Chondrocyte (in vitro differentiated cells): ENCODE measurements at regions not wholly inside any gene's neighbourhood (a gene's known extent, or its start where the extent isn't known, plus 50 kb on each side); places are given as distances from the start of the nearest gene placed in this dataset.
"Not testable (repeated sequence)": the region's sequence is repeated elsewhere in the genome, so short reads cannot be mapped to it uniquely, and the experiment has no call there.

Experiments used
- DNase-seq: peaks from one replicate; pipeline ENCODE4 v3.0.0; 2021; ENCODE audit warnings: mixed read lengths, low spot score
- H3K27ac Mint-ChIP-seq: one replicate; pipeline ENCODE4 v1.8.0; 2021; ENCODE audit warnings: mild to moderate bottlenecking, moderate library complexity, mixed read lengths; ENCODE audit not compliant: unreplicated experiment
- H3K27me3 Mint-ChIP-seq: 2 replicates; pipeline ENCODE4 v1.8.0; 2021; ENCODE audit warnings: low read depth, mixed read lengths
- H3K36me3 Mint-ChIP-seq: 2 replicates; pipeline ENCODE4 v1.8.0; 2021; ENCODE audit warnings: low read depth, mixed read lengths
- H3K4me1 Mint-ChIP-seq: 2 replicates; pipeline ENCODE4 v1.8.0; 2021; ENCODE audit warnings: low read depth, mild to moderate bottlenecking, mixed read lengths
- H3K4me3 Mint-ChIP-seq: one replicate; pipeline ENCODE4 v1.8.0; 2021; ENCODE audit warnings: mild to moderate bottlenecking, moderate library complexity, mixed read lengths; ENCODE audit not compliant: unreplicated experiment
- H3K9me3 Mint-ChIP-seq: 2 replicates; pipeline ENCODE4 v1.8.0; 2021; ENCODE audit warnings: low read depth, mixed read lengths
- TF ChIP-seq, protein P1 (sequence below): fragments of 200-600 bp; sonication (generic); IDR thresholded peaks from 2 replicates; pipeline ENCODE4 v1.5.0; 2021; ENCODE audit warnings: antibody characterized with exemption, mild to moderate bottlenecking, moderate library complexity

DNA sequence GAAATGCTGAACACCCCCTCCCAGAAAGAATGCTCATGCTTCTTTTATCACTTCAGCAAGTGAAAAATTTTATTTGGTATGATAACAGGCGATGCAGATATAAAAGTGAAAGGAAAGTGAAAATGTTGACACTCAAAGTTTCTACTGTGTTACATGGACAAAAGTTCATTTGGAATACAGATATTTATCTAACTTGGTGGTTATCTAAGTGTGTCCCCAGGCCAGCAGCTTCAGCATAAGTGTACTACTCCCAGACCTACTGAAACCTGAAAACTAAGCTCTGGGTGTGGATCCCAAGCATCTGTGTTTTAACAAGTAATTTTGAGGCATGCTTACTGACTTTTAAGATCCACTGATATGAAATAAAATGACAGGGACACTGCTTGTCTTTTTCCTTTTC is 157.1 kb upstream of the BCHE start:
- Mint-ChIP-seq H3K36me3 (no peaks in the 10 kb centered on the region), H3K4me3 (no peak overlapping the region), H3K27me3 (peaks cover 3% of the 10 kb centered on the region), H3K4me1 (no peaks in the 10 kb centered on the region), H3K27ac (no peak overlapping the region), H3K9me3 (no peaks in the 10 kb centered on the region)
- TF ChIP-seq, protein P1, sequence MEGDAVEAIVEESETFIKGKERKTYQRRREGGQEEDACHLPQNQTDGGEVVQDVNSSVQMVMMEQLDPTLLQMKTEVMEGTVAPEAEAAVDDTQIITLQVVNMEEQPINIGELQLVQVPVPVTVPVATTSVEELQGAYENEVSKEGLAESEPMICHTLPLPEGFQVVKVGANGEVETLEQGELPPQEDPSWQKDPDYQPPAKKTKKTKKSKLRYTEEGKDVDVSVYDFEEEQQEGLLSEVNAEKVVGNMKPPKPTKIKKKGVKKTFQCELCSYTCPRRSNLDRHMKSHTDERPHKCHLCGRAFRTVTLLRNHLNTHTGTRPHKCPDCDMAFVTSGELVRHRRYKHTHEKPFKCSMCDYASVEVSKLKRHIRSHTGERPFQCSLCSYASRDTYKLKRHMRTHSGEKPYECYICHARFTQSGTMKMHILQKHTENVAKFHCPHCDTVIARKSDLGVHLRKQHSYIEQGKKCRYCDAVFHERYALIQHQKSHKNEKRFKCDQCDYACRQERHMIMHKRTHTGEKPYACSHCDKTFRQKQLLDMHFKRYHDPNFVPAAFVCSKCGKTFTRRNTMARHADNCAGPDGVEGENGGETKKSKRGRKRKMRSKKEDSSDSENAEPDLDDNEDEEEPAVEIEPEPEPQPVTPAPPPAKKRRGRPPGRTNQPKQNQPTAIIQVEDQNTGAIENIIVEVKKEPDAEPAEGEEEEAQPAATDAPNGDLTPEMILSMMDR, result no peak
- no peak for DNase-seq

- Mint-ChIP-seq H3K9me3 (no peaks in the 10 kb centered on the region), H3K27me3 (no peaks in the 10 kb centered on the region), H3K4me3 (no peak overlapping the region), H3K36me3 (no peaks in the 10 kb centered on the region), H3K4me1 (peaks cover 4% of the 10 kb centered on the region), H3K27ac (no peak overlapping the region)
- TF ChIP-seq, protein P1, result no peak
- no peak for DNase-seq
Measured at GRCh38 chr3:165984589-165984988, 147.4 kb upstream of the BCHE start.

DNA sequence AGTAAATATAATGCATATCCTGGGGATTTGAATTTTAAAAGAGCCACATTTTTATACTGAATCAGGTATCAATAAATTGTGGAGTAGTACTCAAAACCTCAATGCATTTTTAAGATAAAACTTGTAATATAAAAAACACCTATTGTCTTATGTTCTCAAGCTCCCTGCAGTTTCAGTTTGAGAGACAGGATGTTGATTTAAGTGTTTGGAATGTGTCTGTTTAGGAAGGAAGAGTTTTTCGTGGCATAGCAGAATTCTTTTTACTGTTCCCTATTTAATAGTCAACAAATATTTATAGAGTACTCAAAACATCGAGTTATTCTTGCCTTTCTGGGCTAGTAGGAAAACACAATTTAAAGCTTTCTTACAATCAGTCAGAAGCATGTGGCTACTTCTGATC is 146.1 kb upstream of the BCHE start:
- DNase-seq, result no peak
- H3K4me1 Mint-ChIP-seq, result peaks cover 4% of the 10 kb centered on the region
- no peaks in the 10 kb centered on the region for H3K9me3 Mint-ChIP-seq
- no peaks in the 10 kb centered on the region for H3K27me3 Mint-ChIP-seq
- H3K27ac Mint-ChIP-seq, result no peak overlapping the region
- H3K36me3 Mint-ChIP-seq, result no peaks in the 10 kb centered on the region
- no peak overlapping the region for H3K4me3 Mint-ChIP-seq
- TF ChIP-seq, protein P1, result no peak

- H3K9me3 Mint-ChIP-seq, result no peaks in the 10 kb centered on the region
- H3K4me1 Mint-ChIP-seq, result peaks cover 4% of the 10 kb centered on the region
- TF ChIP-seq, protein P1, result no peak
- no peaks in the 10 kb centered on the region for H3K36me3 Mint-ChIP-seq
- no peak for DNase-seq
- H3K27me3 Mint-ChIP-seq, result no peaks in the 10 kb centered on the region
- no peak overlapping the region for H3K27ac Mint-ChIP-seq
- no peak overlapping the region for H3K4me3 Mint-ChIP-seq
Measured at GRCh38 chr3:165981318-165981717, 144.1 kb upstream of the BCHE start.

GRCh38 chr3:165960825-165961224 is 123.6 kb upstream of the BCHE start:
- not testable (repeated sequence) for H3K4me1 Mint-ChIP-seq, H3K27me3 Mint-ChIP-seq, DNase-seq, H3K4me3 Mint-ChIP-seq, H3K27ac Mint-ChIP-seq, H3K36me3 Mint-ChIP-seq, H3K9me3 Mint-ChIP-seq

GRCh38 chr3:165954171-165954570 is 116.9 kb upstream of the BCHE start:
- no peaks in the 10 kb centered on the region for H3K27me3 Mint-ChIP-seq
- H3K9me3 Mint-ChIP-seq, result peaks cover 9% of the 10 kb centered on the region
- H3K4me3 Mint-ChIP-seq, result no peak overlapping the region
- no peak overlapping the region for H3K27ac Mint-ChIP-seq
- TF ChIP-seq, protein P1, result no peak
- no peaks in the 10 kb centered on the region for H3K36me3 Mint-ChIP-seq
- no peak for DNase-seq
- no peaks in the 10 kb centered on the region for H3K4me1 Mint-ChIP-seq
